AG09309 (cell line): ENCODE measurements at regions not wholly inside any gene's neighbourhood (a gene's known extent, or its start where the extent isn't known, plus 50 kb on each side); places are given as distances from the start of the nearest gene placed in this dataset.

Source experiments
- DNase-seq: peaks from one replicate; pipeline ENCODE4 v3.0.0-alpha.2; 2010; ENCODE audit warnings: low read depth
- H3K4me3 ChIP-seq: 2 replicates; pipeline ENCODE4 v1.5.1; 2011; ENCODE audit warnings: mild to moderate bottlenecking, low read depth, low read length, moderate library complexity; ENCODE audit not compliant: control insufficient read depth
- CTCF ChIP-seq: IDR thresholded peaks from 2 replicates; pipeline ENCODE4 v1.5.1; 2011; ENCODE audit warnings: mild to moderate bottlenecking, low read depth, low read length, inconsistent platforms; ENCODE audit not compliant: insufficient read depth, control insufficient read depth; ENCODE audit errors: missing control alignments

- H3K4me3 ChIP-seq = no peak overlapping the region
- TF ChIP-seq CTCF = no peak
- DNase-seq = no peak
Measured at GRCh38 chr12:92459850-92460249, 242.9 kb upstream of the PLEKHG7 start.

- H3K4me3 ChIP-seq = no peak overlapping the region
- TF ChIP-seq CTCF = no peak
- DNase-seq = no peak
Measured at GRCh38 chr12:92458996-92459395, 243.8 kb upstream of the PLEKHG7 start.

- DNase-seq = no peak
- TF ChIP-seq CTCF = no peak
- no peak overlapping the region for H3K4me3 ChIP-seq
Measured at GRCh38 chr12:92457458-92458180, 245.2 kb upstream of the PLEKHG7 start.

GRCh38 chr12:92452763-92453162, 250.0 kb upstream of the PLEKHG7 start:
- no peak for TF ChIP-seq CTCF
- no peak for DNase-seq
- H3K4me3 ChIP-seq = no peak overlapping the region

GRCh38 chr12:92446083-92446460, 256.7 kb upstream of the PLEKHG7 start:
- no peak for TF ChIP-seq CTCF
- no peak overlapping the region for H3K4me3 ChIP-seq
- no peak for DNase-seq

- TF ChIP-seq CTCF = no peak
- DNase-seq = no peak
- no peak overlapping the region for H3K4me3 ChIP-seq
Measured at GRCh38 chr12:92445253-92446082, 257.3 kb upstream of the PLEKHG7 start.
